Sigmoid colon (tissue), 6 donors: ENCODE measurements at regions not wholly inside any gene's neighbourhood (a gene's known extent, or its start where the extent isn't known, plus 50 kb on each side); places are given as distances from the start of the nearest gene placed in this dataset.

ENCODE experiments used
- DNase-seq: peaks from one replicate; pipeline ENCODE4 v3.0.0-alpha.2; 2019
- H3K27ac ChIP-seq, 4 donors: fragments of 200-600 bp; sonication (generic); one replicate each; pipeline ENCODE4 v1.5.1; 2016 to 2019; ENCODE audit warnings: mild to moderate bottlenecking in 1 of 4
- H3K27me3 ChIP-seq, 3 donors: fragments of 200-600 bp; sonication (generic); one replicate each; pipeline ENCODE4 v1.5.1; 2019; ENCODE audit warnings: mild to moderate bottlenecking in 1 of 3
- H3K36me3 ChIP-seq, 4 donors: fragments of 200-600 bp; sonication (generic); one replicate each; pipeline ENCODE4 v1.5.1; 2016 to 2019
- H3K4me1 ChIP-seq, 4 donors: fragments of 200-600 bp; sonication (generic); one replicate each; pipeline ENCODE4 v1.5.1; 2017 to 2019
- H3K4me3 ChIP-seq, 4 donors: fragments of 200-600 bp; sonication (generic); one replicate each; pipeline ENCODE4 v1.5.1; 2017 to 2019; ENCODE audit warnings: mild to moderate bottlenecking in 2 of 4, moderate library complexity in 1 of 4
- H3K9me3 ChIP-seq, 4 donors: fragments of 200-600 bp in 3 of 4; sonication (generic) in 3 of 4; one replicate each; pipeline versions ENCODE4 v1.5.1 to v1.6.1; 2013 to 2019
- EP300 ChIP-seq, 4 donors: sonication (generic); formaldehyde crosslinking; IDR thresholded peaks; one replicate each; pipeline ENCODE4 v1.6.1; 2017; ENCODE audit warnings: antibody characterized with exemption in 4 of 4
- POLR2A ChIP-seq, 2 donors: fragments of 450-650 bp; IDR thresholded peaks; one replicate each; pipeline ENCODE4 v1.6.1; 2016; ENCODE audit warnings: antibody characterized with exemption in 2 of 2, mild to moderate bottlenecking in 2 of 2, moderate library complexity in 2 of 2
- POLR2AphosphoS5 ChIP-seq, 4 donors: sonication (generic); formaldehyde crosslinking; IDR thresholded peaks; one replicate each; pipeline ENCODE4 v1.6.1; 2017; ENCODE audit warnings: antibody characterized with exemption in 4 of 4
- WGBS, 2 donors: extraction: QIAGEN DNeasy Blood & Tissue Kit; methylation state at CpG; one replicate each; pipeline ENCODE4 v1.1.7; 2013; 5-methylcytosine and 5-hydroxymethylcytosine counted together
- intact Hi-C: fragments of 100-400 bp; cut with DNase I; formaldehyde crosslinking; loops from one replicate; pipeline ENCODE4 v1.15.1; 2023
- TF ChIP-seq, protein P1 (sequence below), 4 experiments: fragments of 450-650 bp in 3 of 4; fragments of 200-600 bp in 1 of 4; IDR thresholded peaks; one replicate each; pipeline ENCODE4 v1.5.1; 2016 to 2019; ENCODE audit warnings: antibody characterized with exemption in 4 of 4, mild to moderate bottlenecking in 3 of 4, moderate library complexity in 2 of 4
- donor health status: healthy with polysubstance abuse.
- donor health status: healthy.

DNA sequence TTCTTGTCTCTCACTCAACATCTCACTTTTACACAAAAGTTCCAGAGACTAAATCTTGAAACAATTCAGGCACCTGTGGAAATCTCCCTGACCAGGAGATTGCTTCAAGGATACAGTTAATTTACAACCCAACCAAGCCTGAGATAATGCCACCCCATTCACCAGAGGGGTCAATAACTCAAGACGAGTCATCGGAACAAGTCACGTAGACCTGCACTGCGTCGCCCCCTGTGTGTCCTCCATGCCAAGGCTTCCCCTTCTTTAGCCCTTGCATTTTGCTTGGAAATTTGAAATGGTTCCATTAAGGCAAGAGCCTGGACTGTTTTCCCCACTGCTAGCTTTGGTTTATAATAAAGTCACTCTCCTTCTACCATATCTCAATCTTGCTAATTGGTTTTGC lies 129.0 kb upstream of the NEO1 start:
- DNase-seq = no peak
- H3K4me3 ChIP-seq = no peak overlapping the region
- H3K27ac ChIP-seq = no peak overlapping the region
- intact Hi-C loops = no loop called here
- no peaks in the 10 kb centered on the region for H3K27me3 ChIP-seq
- H3K9me3 ChIP-seq = no peaks in the 10 kb centered on the region
- TF ChIP-seq POLR2A (IDR thresholded peaks at IDR 0.05) (no peak), POLR2AphosphoS5 (IDR thresholded peaks at IDR 0.05) (no peak), EP300 (IDR thresholded peaks at IDR 0.05) (no peak)
- TF ChIP-seq, protein P1, sequence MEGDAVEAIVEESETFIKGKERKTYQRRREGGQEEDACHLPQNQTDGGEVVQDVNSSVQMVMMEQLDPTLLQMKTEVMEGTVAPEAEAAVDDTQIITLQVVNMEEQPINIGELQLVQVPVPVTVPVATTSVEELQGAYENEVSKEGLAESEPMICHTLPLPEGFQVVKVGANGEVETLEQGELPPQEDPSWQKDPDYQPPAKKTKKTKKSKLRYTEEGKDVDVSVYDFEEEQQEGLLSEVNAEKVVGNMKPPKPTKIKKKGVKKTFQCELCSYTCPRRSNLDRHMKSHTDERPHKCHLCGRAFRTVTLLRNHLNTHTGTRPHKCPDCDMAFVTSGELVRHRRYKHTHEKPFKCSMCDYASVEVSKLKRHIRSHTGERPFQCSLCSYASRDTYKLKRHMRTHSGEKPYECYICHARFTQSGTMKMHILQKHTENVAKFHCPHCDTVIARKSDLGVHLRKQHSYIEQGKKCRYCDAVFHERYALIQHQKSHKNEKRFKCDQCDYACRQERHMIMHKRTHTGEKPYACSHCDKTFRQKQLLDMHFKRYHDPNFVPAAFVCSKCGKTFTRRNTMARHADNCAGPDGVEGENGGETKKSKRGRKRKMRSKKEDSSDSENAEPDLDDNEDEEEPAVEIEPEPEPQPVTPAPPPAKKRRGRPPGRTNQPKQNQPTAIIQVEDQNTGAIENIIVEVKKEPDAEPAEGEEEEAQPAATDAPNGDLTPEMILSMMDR (IDR thresholded peaks at IDR 0.05) = no peak
- 86 to 88% methylated on average over 5 of the region's 5 CpGs for WGBS, 2 donors
- H3K36me3 ChIP-seq = no peaks in the 10 kb centered on the region
- no peaks in the 10 kb centered on the region for H3K4me1 ChIP-seq

DNA sequence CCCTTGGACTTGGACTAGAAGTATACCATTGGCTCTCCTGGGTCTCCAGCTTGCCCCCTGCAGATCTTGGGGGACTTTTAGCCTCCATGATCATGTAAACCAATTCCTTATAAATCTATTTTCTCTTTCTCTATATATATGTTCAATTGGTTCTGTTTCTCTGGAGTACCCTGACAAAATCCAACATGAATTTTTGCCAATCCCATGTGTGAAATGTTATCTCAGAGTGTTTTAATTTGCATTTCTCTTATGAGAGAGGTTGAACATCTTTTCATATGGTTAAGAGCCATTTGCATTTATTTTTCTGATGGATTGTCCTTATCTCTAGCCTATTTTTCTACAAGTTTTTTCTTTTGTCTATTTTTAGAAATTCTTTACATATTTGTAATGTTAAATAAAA lies 131.7 kb upstream of the NEO1 start:
- intact Hi-C loops = no loop called here

DNA sequence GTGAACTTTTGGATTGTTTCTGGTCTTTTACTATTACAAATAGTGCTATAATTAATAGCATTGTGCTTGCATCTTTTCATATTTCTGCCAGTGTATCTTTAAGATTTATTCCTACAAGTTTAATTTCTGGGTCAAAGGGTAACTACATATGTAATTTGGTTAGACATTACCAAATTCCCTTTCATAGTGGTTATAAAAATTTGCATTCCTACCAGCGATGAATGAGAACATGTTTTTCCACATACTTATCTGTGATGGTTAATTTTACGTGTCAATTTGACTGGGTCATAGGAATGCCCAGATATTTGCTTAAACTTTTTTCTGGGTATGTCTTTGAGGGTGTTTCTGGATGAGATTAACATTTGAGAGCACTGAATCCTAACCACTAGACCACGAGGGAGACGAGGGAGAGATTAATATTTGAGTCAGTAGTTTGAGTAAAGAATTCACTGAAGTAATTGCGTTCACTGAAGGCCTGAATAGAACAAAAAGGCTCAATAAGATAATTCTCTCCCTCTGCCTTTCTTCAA lies 132.3 kb upstream of the NEO1 start:
- 16 to 63% methylated on average over 5 of the region's 5 CpGs for WGBS, 2 donors
- intact Hi-C loops = no loop called here
- Histone ChIP-seq H3K4me1 (no peaks in the 10 kb centered on the region), H3K27me3 (no peaks in the 10 kb centered on the region), H3K36me3 (no peaks in the 10 kb centered on the region), H3K27ac (no peak overlapping the region), H3K9me3 (no peaks in the 10 kb centered on the region), H3K4me3 (no peak overlapping the region)
- TF ChIP-seq POLR2A (IDR thresholded peaks at IDR 0.05) = no peak
- TF ChIP-seq, protein P1 (IDR thresholded peaks at IDR 0.05) = no peak
- TF ChIP-seq EP300 (IDR thresholded peaks at IDR 0.05) = no peak
- TF ChIP-seq POLR2AphosphoS5 (IDR thresholded peaks at IDR 0.05) = no peak
- no peak for DNase-seq

More for the DNA sequence above, 131.7 kb upstream of the NEO1 start:
- no peaks in the 10 kb centered on the region for H3K9me3 ChIP-seq
- no peak overlapping the region for H3K27ac ChIP-seq
- TF ChIP-seq POLR2A (IDR thresholded peaks at IDR 0.05) = no peak
- TF ChIP-seq, protein P1 (IDR thresholded peaks at IDR 0.05) = no peak
- TF ChIP-seq EP300 (IDR thresholded peaks at IDR 0.05) = no peak
- TF ChIP-seq POLR2AphosphoS5 (IDR thresholded peaks at IDR 0.05) = no peak
- H3K4me1 ChIP-seq = no peaks in the 10 kb centered on the region
- H3K27me3 ChIP-seq = no peaks in the 10 kb centered on the region
- no peak for DNase-seq
- no peaks in the 10 kb centered on the region for H3K36me3 ChIP-seq
- no peak overlapping the region for H3K4me3 ChIP-seq

DNA sequence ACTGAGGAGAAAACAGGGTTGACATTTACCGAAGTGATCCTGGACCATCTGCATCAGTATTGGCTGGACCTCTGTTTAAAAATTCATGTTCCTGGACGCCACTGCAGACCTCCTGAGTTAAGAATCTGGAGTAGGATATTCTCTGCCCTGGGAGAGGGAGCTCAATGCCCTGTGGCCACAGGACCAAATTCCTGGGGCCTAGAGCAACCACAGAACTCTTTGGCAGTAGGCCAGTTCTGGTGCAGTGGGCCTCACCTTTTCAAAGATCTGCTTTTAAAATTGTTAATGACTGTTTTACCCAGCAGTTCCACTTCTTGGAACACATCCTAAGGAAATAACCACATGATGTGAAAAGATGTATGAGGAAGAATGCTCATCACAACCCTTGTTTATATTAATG lies 133.3 kb upstream of the ADPGK start:
- 69 to 91% methylated on average over 2 of the region's 2 CpGs for WGBS, 2 donors
- TF ChIP-seq, protein P1 (IDR thresholded peaks at IDR 0.05) = no peak
- TF ChIP-seq EP300 (IDR thresholded peaks at IDR 0.05) = no peak
- no peak for TF ChIP-seq POLR2A (IDR thresholded peaks at IDR 0.05)
- TF ChIP-seq POLR2AphosphoS5 (IDR thresholded peaks at IDR 0.05) = no peak
- H3K36me3 ChIP-seq = no peaks in the 10 kb centered on the region
- H3K4me3 ChIP-seq = no peak overlapping the region
- H3K27me3 ChIP-seq = no peaks in the 10 kb centered on the region
- no peak overlapping the region for H3K27ac ChIP-seq
- DNase-seq = no peak
- intact Hi-C loops = no loop called here
- H3K9me3 ChIP-seq = no peaks in the 10 kb centered on the region
- no peaks in the 10 kb centered on the region for H3K4me1 ChIP-seq

DNA sequence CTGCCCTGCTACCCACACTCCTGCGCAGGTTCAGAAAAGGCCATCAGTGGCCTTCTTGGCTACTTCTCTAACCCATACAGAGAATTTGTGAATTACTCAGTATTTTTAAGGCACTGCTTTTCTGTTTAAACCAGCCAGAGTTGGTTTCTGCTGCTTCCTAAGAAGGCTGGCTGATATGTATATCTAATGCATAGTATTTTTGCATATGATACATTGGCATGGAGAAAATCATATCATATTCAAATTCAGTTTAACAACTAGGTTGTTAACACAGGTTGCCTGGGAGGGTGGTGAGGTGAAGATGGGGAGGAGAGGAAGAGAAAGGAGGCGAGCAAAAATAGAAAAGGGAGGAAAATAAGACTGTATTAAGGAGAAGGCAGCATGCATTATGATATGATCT lies 132.8 kb upstream of the ADPGK start:
- intact Hi-C loops = no loop called here
- Histone ChIP-seq H3K27ac (no peak overlapping the region), H3K4me1 (no peaks in the 10 kb centered on the region), H3K27me3 (no peaks in the 10 kb centered on the region), H3K4me3 (no peak overlapping the region), H3K36me3 (no peaks in the 10 kb centered on the region), H3K9me3 (no peaks in the 10 kb centered on the region)
- DNase-seq = no peak
- no peak for TF ChIP-seq POLR2AphosphoS5 (IDR thresholded peaks at IDR 0.05)
- TF ChIP-seq EP300 (IDR thresholded peaks at IDR 0.05) = no peak
- TF ChIP-seq POLR2A (IDR thresholded peaks at IDR 0.05) = no peak
- TF ChIP-seq, protein P1 (IDR thresholded peaks at IDR 0.05) = no peak
- 95% methylated on average over 2 of the region's 2 CpGs for WGBS, 2 donors
